Kidney (tissue), 13 donors: ENCODE measurements at regions not wholly inside any gene's neighbourhood (a gene's known extent, or its start where the extent isn't known, plus 50 kb on each side); places are given as distances from the start of the nearest gene placed in this dataset.
"Not testable (repeated sequence)": the region's sequence is repeated elsewhere in the genome, so short reads cannot be mapped to it uniquely, and the experiment has no call there.

Source experiments
- DNase-seq, 5 donors: peaks; one replicate each; pipeline ENCODE4 v3.0.0-alpha.2; 2013 to 2020
- FAIRE-seq: peaks from 2 replicates; lab custom pipeline; 2012; peaks lifted over from hg19 to GRCh38; lab: Jason Lieb, UNC
- H3K27ac ChIP-seq, 2 donors: one replicate each; pipeline ENCODE4 v1.7.0; 2013; ENCODE audit warnings: low read depth in 2 of 2, low read length in 2 of 2, inconsistent platforms in 1 of 2
- H3K27me3 ChIP-seq: one replicate; pipeline ENCODE4 v1.7.1; 2013; ENCODE audit warnings: low read length, inconsistent platforms; ENCODE audit not compliant: control insufficient read depth, insufficient read depth
- H3K36me3 ChIP-seq, 3 donors: one replicate each; pipeline versions ENCODE4 v1.7.0 to v1.7.1; 2013; ENCODE audit warnings: low read length in 3 of 3, control low read depth in 1 of 3, inconsistent platforms in 1 of 3; ENCODE audit not compliant: insufficient read depth in 3 of 3, control insufficient read depth in 2 of 3
- H3K4me1 ChIP-seq, 3 donors: one replicate each; pipeline versions ENCODE4 v1.7.0 to v1.7.1; 2013; ENCODE audit warnings: low read length in 3 of 3, inconsistent platforms in 1 of 3, low read depth in 1 of 3; ENCODE audit not compliant: control insufficient read depth in 2 of 3, insufficient read depth in 2 of 3
- H3K4me3 ChIP-seq, 3 donors: one replicate each; pipeline versions ENCODE4 v1.7.0 to v1.8.1; 2013; ENCODE audit warnings: low read length in 3 of 3, control low read depth in 1 of 3, inconsistent platforms in 1 of 3
- H3K9ac ChIP-seq, 3 donors: one replicate each; pipeline versions ENCODE4 v1.7.0 to v1.7.1; 2013; ENCODE audit warnings: low read length in 3 of 3, control low read depth in 1 of 3, inconsistent platforms in 1 of 3
- H3K9me3 ChIP-seq, 3 donors: one replicate each; pipeline versions ENCODE4 v1.7.0 to v1.7.1; 2013; ENCODE audit warnings: low read length in 3 of 3, control low read depth in 1 of 3, inconsistent platforms in 1 of 3; ENCODE audit not compliant: control insufficient read depth in 2 of 3, insufficient read depth in 1 of 3
- CTCF ChIP-seq: IDR thresholded peaks from 3 replicates; pipeline ENCODE4 v1.5.1; 2012; ENCODE audit warnings: mild to moderate bottlenecking, moderate library complexity, borderline replicate concordance; ENCODE audit not compliant: insufficient read depth; ENCODE audit errors: extremely low read depth
- intact Hi-C: fragments of 100-400 bp; cut with DNase I; formaldehyde crosslinking; loops from one replicate; pipeline ENCODE4 v1.11.1; 2022
- donor health status: control.
- donor health status: control.
- donor health status: control.
- donor health status: control.
- donor health status: control.
- donor health status: DM: yes; HTN: yes; CAD: no.
- donor health status: Normal renal cell carcinoma (clear cell type).

- DNase-seq: peak in 3 of 5 donors; percentile 26 to 56 (median 54)
- TF ChIP-seq CTCF: no peak
- FAIRE-seq: no peak
- Histone ChIP-seq H3K9me3 (no peaks in the 10 kb centered on the region), H3K4me3 (no peak overlapping the region), H3K27ac (no peak overlapping the region), H3K27me3 (no peaks in the 10 kb centered on the region), H3K4me1 (peaks cover 0 to 4% (median 0%) of the 10 kb centered on the region in 3 donors), H3K36me3 (no peaks in the 10 kb centered on the region), H3K9ac (no peak overlapping the region)
- intact Hi-C loops: no loop called here
Observed at GRCh38 chr10:33483124-33483815, 148.8 kb upstream of the NRP1 start.

GRCh38 chr10:33482486-33482885, 148.0 kb upstream of the NRP1 start:
- no peaks in the 10 kb centered on the region for H3K9me3 ChIP-seq
- intact Hi-C loops: no loop called here

DNA sequence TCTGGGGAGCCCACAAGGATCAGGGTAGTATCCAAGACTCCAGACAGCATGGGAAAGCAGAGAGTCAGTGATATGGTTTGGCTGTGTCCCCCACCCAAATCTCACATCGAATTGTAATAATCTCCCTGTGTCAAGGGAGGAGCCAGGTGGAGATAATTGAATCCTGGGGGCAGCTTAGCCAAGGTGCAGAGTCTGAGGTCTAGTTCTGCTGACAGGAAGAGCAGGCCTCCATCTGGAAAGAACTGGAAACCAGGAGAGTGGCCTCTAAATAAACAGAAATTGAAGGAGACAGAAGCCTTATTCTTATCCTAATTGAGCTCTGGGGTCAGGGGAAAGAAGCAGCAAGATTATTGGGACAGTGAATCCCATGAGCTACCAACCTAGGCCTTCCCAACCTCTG, 146.7 kb upstream of the NRP1 start:
- Histone ChIP-seq H3K9me3 (no peaks in the 10 kb centered on the region), H3K9ac (no peak overlapping the region), H3K36me3 (no peaks in the 10 kb centered on the region), H3K27ac (no peak overlapping the region), H3K27me3 (no peaks in the 10 kb centered on the region), H3K4me1 (peaks cover 0 to 4% (median 0%) of the 10 kb centered on the region in 3 donors), H3K4me3 (no peak overlapping the region)
- TF ChIP-seq CTCF: no peak
- DNase-seq (no peak), FAIRE-seq (no peak)
- intact Hi-C loops: no loop called here

More at GRCh38 chr10:33482486-33482885, 148.0 kb upstream of the NRP1 start:
- Histone ChIP-seq H3K36me3 (no peaks in the 10 kb centered on the region), H3K4me3 (no peak overlapping the region), H3K4me1 (peaks cover 0 to 4% (median 0%) of the 10 kb centered on the region in 3 donors), H3K9ac (no peak overlapping the region), H3K27me3 (no peaks in the 10 kb centered on the region), H3K27ac (no peak overlapping the region)
- FAIRE-seq (no peak), DNase-seq (no peak)
- TF ChIP-seq CTCF: no peak

GRCh38 chr10:33480417-33480816, 145.9 kb upstream of the NRP1 start:
- intact Hi-C loops, H3K9me3 ChIP-seq, H3K9ac ChIP-seq, H3K36me3 ChIP-seq, H3K27ac ChIP-seq, H3K4me3 ChIP-seq, FAIRE-seq, H3K4me1 ChIP-seq, H3K27me3 ChIP-seq: not testable (repeated sequence)
- DNase-seq: peak in 1 of 5 donors; percentile 70
